Activated CD4-positive, alpha-beta T cell treated with anti-CD3 and anti-CD28 coated beads for 4 hours (primary cell): ENCODE measurements at regions not wholly inside any gene's neighbourhood (a gene's known extent, or its start where the extent isn't known, plus 50 kb on each side); places are given as distances from the start of the nearest gene placed in this dataset.
"Not testable (repeated sequence)": the region's sequence is repeated elsewhere in the genome, so short reads cannot be mapped to it uniquely, and the experiment has no call there.

Experiments
- DNase-seq, 2 donors: peaks; one replicate each; pipeline ENCODE4 v3.0.0-alpha.2; 2020

GRCh38 chr5:162209005-162209605, 141.5 kb downstream of the GABRG2 start:
- DNase-seq, result no peak

- DNase-seq, result no peak
Observed at GRCh38 chr5:162214551-162214950, 147.0 kb downstream of the GABRG2 start.

- no peak for DNase-seq
Observed at GRCh38 chr5:162217037-162217436, 149.5 kb downstream of the GABRG2 start.

GRCh38 chr5:162221910-162222309, 154.3 kb downstream of the GABRG2 start:
- DNase-seq, result no peak

DNA sequence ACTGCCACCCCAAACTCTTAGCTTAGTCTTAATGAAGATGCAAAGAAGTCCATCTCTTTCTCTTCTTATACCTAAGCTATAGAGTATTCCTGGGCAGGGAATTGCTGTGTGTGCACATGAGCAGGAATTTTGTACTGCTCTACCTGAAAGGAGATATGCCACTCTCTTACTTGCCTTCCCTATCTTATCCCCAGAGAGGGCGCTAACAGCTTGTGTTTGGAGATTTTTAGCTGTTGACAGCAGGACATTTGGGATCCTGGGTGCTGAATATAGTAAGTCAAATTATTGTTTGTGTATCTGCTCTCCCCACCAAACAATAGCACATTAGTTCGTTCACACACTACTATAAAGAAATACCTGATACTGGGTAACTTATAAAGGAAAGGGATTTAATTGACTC, 159.5 kb downstream of the GABRG2 start:
- DNase-seq, result no peak

DNA sequence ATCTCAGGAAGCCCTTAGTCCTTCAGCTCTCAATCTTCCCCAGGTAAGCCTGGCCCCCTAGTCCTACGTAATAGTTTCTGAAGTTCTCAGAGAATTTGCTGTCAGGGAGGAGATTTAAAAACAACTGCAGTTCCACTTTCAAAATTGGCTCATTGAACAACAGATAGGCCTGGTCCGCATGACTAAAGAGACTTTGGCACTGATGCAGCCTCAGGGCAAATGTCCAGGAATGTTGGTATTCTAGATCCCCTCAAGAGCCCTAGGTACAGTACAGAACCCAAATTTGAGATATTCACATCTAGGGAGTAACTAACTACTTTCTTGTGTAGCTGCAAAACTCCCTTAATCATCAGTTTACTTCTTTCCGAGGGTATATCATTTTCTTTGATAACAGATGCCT, 162.8 kb downstream of the GABRG2 start:
- DNase-seq, result no peak

DNA sequence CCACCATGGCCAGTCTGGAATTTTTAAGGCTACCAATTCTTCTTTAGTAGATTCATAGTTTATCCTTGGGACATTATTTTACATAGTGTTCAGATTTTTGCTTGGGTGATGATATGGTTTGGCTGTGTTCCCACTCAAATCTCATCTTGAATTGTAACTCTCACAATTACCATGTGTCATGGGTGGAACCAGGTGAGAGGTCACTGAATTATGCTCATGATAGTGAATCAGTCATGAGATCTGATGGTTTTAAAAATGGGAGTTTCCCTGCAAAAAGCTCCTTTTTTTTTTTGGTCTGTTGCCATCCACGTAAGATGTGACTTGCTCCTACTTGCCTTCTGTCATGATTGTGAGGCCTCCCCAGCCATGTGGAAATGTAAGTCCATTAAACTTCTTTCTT, 163.9 kb downstream of the GABRG2 start:
- no peak for DNase-seq

DNA sequence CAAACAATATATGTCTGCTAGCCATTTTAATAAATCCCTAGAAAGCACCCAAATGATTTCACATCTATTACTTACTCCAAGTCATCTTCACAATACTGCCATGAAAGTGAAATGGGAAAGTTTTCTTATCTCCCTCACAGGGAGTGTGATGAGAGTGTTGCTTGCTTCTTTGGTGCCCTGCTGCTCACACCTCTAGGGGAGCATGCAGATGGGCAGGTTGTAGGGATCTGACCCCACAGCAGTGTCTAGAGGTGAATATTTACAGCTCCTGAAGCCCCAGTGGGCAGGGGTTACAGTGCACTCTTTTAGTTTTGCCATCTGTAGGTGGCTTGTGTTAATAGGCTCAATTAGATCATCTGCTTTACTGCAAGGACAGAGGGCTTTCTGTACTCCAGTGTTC, 173.2 kb downstream of the GABRG2 start:
- no peak for DNase-seq

- DNase-seq, result no peak
Observed at GRCh38 chr5:162242416-162242815, 174.8 kb downstream of the GABRG2 start.

DNA sequence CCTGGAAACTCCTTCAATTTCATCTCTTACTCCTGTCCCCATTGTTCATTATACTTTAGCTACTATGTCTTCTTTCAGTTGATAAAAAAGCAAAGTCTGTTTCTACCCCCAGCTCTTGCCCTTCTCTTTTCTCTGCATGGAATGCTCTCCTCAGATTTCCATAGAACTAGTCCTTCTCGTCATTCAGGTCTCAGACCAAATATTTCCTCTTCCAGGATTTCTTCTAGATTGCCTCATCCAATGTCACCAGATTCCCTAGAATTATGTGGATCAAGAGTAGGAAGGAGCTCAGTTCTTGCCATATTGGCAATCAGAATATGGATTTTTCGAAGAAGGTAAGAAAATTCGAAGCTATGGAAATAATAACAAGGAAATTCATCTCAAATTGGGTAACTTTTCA, 176.1 kb downstream of the GABRG2 start:
- DNase-seq, result no peak

- DNase-seq, result no peak
Observed at GRCh38 chr5:162248107-162248713, 180.6 kb downstream of the GABRG2 start.

DNA sequence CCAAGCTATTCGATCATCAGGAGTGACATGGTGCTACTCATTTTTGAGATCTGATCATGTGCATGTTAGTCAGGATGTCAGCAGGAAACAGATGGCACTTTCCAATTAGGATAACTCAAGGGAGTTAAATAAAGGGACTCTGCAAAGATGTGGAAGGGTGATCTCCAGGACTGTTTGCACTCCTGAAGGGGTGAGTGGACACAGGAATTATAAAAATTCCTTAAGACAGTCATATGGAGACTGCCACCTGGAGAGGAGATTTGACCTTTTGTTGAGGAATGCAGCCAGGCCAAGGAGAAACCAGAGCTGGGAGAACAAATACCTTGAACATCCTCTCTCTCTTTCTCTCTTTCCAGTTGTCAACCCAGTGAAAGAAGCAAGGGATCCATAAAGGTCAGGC, 189.1 kb downstream of the GABRG2 start:
- DNase-seq, result no peak

GRCh38 chr5:162268694-162269481, 201.3 kb downstream of the GABRG2 start:
- no peak for DNase-seq

GRCh38 chr5:162272417-162272816, 204.8 kb downstream of the GABRG2 start:
- DNase-seq, result no peak

GRCh38 chr5:162274679-162275078, 207.1 kb downstream of the GABRG2 start:
- no peak for DNase-seq

GRCh38 chr5:162275387-162275786, 207.8 kb downstream of the GABRG2 start:
- DNase-seq, result not testable (repeated sequence)

DNA sequence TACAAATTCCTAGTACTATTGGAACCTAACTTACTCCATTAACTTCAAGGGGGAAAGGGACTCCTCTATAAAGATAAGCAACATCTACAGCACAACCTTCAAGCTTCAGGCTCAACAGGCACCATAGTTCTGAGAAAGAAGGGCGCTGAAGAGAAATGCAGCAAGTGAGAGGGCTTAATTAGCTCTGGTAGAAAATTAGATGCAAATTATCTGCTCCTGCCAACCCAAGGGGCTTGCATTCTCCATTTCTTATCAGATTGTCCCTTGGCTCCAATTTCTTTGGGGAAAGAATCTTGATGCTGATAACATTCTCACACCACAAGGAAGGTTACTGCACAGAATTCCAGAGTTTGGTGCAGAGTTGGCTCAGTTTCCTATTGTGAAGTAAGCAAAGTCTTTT, 214.6 kb downstream of the GABRG2 start:
- no peak for DNase-seq

DNA sequence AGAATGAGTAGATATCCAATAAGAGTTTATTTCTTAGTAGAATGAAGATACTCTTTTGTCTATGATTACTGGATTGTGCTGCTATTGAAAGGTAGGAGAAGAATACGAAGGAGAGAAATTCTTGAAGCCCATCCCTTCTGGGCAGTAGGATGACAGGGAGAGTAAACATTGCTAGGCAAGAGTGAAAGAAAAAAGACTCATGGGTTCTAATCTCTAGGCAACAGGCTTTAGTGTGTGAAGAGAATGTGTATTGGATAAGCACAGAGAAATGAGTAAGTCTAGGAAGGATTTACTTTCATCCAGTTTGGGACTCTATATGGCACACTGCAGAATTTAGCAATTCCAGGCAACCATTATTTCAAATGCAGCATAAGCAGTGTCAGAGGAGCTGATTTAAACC, 216.0 kb downstream of the GABRG2 start:
- no peak for DNase-seq

- DNase-seq, result no peak
Observed at GRCh38 chr5:162288647-162289296, 221.2 kb downstream of the GABRG2 start.

DNA sequence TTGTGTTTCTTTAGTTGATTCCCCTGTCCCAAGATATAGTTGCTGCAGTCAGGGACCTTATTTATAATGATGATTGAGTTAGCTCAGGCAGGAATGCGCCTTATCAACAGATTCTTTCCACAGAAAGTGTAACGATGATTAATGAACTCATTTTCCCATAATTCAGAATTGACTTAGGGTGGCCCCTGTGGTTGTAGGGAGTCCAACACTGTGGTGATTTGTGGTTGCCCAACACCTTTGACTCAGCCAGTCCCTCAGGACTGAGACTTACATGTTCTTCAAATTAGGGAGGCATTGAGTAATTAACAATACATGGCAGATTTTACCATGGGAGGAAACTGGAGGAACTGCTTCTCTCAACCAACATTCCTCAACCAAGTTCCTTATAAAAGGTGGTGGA, 221.9 kb downstream of the GABRG2 start:
- DNase-seq, result no peak

- no peak for DNase-seq
Observed at GRCh38 chr5:162299793-162300192, 232.2 kb downstream of the GABRG2 start.

DNA sequence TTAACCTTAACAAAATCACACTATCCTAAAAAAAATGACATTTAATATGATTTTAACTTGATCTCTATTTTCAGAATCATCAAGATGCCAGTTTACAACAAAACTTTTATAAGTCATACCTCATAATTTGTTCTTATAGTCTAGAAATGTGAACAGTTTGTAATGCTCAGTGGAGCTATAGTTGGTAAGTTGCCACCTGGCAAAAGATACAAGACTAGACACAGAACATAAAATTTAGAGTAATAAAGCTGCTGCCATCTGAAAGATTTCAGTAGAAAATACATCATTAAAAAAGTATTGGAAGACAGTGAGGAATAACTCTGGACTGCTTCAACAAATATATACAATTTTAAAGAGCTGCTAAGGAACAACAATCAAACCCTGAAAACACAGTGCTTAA, 233.8 kb downstream of the GABRG2 start:
- no peak for DNase-seq

- DNase-seq, result no peak
Observed at GRCh38 chr5:162323466-162323865, 255.9 kb downstream of the GABRG2 start.

GRCh38 chr5:162324328-162324727, 256.8 kb downstream of the GABRG2 start:
- no peak for DNase-seq
